ENCODE measurements at regions not wholly inside any gene's neighbourhood (a gene's known extent, or its start where the extent isn't known, plus 50 kb on each side); places are given as distances from the start of the nearest gene placed in this dataset.

- Histone ChIP-seq H4K5ac (ENCODE audit: insufficient read length, low read depth, low read length) (no peak overlapping the region), H2AK5ac (ENCODE audit: low read depth, low read length) (no peak overlapping the region), H3K4ac (replicated peaks; ENCODE audit: insufficient read length, low read depth, low read length) (no peak overlapping the region), H2AFZ (ENCODE audit: low read length) (no peak overlapping the region), H3K79me1 (ENCODE audit: low read depth, low read length) (no peaks in the 10 kb centered on the region), H2BK15ac (ENCODE audit: low read length) (no peak overlapping the region), H2BK5ac (ENCODE audit: low read depth, low read length) (no peak overlapping the region), H3K4me3 (ENCODE audit: extremely low read depth in 1 of 4, insufficient read depth in 2 of 4, low read depth in 3 of 4, low read length in 4 of 4) (no peak overlapping the region), H3K23ac (ENCODE audit: insufficient read length) (no peak overlapping the region), H3K36me3 (ENCODE audit: control insufficient read depth in 2 of 4, insufficient read depth in 4 of 4, low read length in 3 of 4) (no peaks in the 10 kb centered on the region), H3K4me2 (ENCODE audit: insufficient read depth in 1 of 2, low read depth in 2 of 2, low read length in 2 of 2) (no peak overlapping the region), H3K79me2 (ENCODE audit: control insufficient read depth in 1 of 2, insufficient read depth in 2 of 2, low read length in 2 of 2) (no peaks in the 10 kb centered on the region), H3K23me2 (ENCODE audit: low read depth, low read length) (no peaks in the 10 kb centered on the region), H3K18ac (ENCODE audit: extremely low read depth, low read length) (no peak overlapping the region), H3K9ac (replicated peaks in 1 of 4; ENCODE audit: extremely low read depth in 1 of 4, low read depth in 3 of 4, low read length in 3 of 4) (no peak overlapping the region), H4K8ac (ENCODE audit: extremely low read depth, insufficient read depth, low read length) (no peak overlapping the region), H3K4me1 (replicated peaks in 1 of 4; ENCODE audit: control insufficient read depth in 3 of 4, insufficient read depth in 4 of 4, low read length in 3 of 4) (no peaks in the 10 kb centered on the region), H4K91ac (replicated peaks; ENCODE audit: insufficient read length, low read length) (no peak overlapping the region), H2BK12ac (ENCODE audit: low read depth, low read length) (no peak overlapping the region), H4K20me1 (replicated peaks in 1 of 2; ENCODE audit: control insufficient read depth in 1 of 2, insufficient read depth in 2 of 2, low read length in 2 of 2) (no peaks in the 10 kb centered on the region), H2BK20ac (ENCODE audit: low read length) (no peak overlapping the region), H3K27me3 (replicated peaks in 1 of 4; ENCODE audit: control insufficient read depth in 3 of 4, extremely low read depth in 1 of 4, insufficient read depth in 3 of 4, low read length in 3 of 4) (no peaks in the 10 kb centered on the region), H3K9me3 (ENCODE audit: insufficient read depth in 2 of 2, low read depth in 1 of 2, low read length in 1 of 2) (no peaks in the 10 kb centered on the region), H3K27ac (ENCODE audit: low read depth, low read length) (no peak overlapping the region), H3K14ac (ENCODE audit: insufficient read length) (no peak overlapping the region), H2BK120ac (replicated peaks; ENCODE audit: low read depth, low read length) (no peak overlapping the region), H3K56ac (replicated peaks; ENCODE audit: insufficient read length, low read depth, low read length) (no peak overlapping the region)
- ChIA-PET POLR2A (ENCODE audit: partially characterized antibody) (no interaction called here), CTCF (ENCODE audit: partially characterized antibody) (no interaction called here)
- DNase-seq (ENCODE audit: low read depth in 1 of 2, low spot score in 2 of 2), result no peak
- 92% methylated on average over 1 of the region's 1 CpG; no CpG with 5 or more reads in 1 of the 2 experiments for WGBS, 2 experiments (ENCODE audit: extremely low coverage in 1 of 2, insufficient coverage in 1 of 2, insufficient read length in 1 of 2, insufficient replicate concordance in 2 of 2, low coverage in 1 of 2, low lambda C conversion rate in 2 of 2, missing lambda C conversion rate in 1 of 2)
- FAIRE-seq, result no peak
- TF ChIP-seq EGR1 (IDR thresholded peaks at IDR 0.05; ENCODE audit: borderline replicate concordance, low read depth, low read length) (no peak), MAFK (IDR thresholded peaks at IDR 0.05; ENCODE audit: low read depth, low read length) (no peak)
These were observed 115.6 kb downstream of the TNFSF18 start for GRCh38 chr1:172935062-172935592.

Data from H1 (cell line).